ENCODE measurements at regions not wholly inside any gene's neighbourhood (a gene's known extent, or its start where the extent isn't known, plus 50 kb on each side); places are given as distances from the start of the nearest gene placed in this dataset.

DNA sequence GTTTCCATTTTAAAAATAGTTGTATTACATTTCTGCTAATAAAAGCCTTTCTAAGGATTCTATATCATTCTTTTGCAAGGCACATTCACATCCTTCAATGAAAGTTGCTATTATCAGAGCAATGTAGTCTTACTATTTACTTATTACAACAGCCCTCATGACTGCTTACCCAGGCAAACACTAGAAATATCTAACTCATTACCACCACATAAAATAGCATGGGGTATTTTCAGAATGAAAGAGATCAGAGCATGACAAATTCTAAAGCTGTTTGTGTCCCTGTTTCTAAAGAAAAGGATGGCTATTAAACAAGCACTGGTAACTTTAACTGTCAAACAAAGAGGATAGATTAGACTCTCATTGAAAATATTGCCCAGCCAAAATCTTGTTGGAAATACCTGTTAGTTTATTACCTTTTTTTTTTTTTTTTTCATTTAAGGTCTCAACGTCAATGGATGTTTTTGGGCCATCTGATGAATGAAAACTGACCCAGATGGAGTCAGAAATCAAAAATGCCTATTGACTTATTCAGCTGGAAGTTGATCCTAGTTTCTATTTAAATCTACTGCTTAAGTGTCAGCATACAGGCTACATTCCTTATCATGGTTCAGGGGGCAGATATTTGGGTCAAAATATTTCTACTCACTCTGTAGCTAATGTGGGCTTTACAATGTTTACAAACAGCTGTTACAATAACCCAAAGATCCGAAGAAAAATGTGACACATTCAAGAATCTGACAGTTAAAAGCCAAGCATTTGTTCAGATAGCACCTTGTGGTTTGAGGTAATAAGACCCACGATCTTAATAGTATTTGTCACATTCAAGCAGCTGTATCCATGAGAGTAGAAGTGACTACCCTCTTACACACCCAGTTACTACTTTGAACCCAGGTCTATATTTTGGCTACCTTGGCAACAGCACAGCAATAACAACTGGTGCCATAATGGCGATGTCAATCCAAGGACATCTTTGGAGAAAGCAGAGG is 554.8 kb upstream of the MEF2C start:
- TF ChIP-seq, protein P1, sequence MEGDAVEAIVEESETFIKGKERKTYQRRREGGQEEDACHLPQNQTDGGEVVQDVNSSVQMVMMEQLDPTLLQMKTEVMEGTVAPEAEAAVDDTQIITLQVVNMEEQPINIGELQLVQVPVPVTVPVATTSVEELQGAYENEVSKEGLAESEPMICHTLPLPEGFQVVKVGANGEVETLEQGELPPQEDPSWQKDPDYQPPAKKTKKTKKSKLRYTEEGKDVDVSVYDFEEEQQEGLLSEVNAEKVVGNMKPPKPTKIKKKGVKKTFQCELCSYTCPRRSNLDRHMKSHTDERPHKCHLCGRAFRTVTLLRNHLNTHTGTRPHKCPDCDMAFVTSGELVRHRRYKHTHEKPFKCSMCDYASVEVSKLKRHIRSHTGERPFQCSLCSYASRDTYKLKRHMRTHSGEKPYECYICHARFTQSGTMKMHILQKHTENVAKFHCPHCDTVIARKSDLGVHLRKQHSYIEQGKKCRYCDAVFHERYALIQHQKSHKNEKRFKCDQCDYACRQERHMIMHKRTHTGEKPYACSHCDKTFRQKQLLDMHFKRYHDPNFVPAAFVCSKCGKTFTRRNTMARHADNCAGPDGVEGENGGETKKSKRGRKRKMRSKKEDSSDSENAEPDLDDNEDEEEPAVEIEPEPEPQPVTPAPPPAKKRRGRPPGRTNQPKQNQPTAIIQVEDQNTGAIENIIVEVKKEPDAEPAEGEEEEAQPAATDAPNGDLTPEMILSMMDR (IDR thresholded peaks at IDR 0.05) = no peak
- no peak for TF ChIP-seq POLR2AphosphoS5 (IDR thresholded peaks at IDR 0.05)
